ENCODE measurements at regions not wholly inside any gene's neighbourhood (a gene's known extent, or its start where the extent isn't known, plus 50 kb on each side); places are given as distances from the start of the nearest gene placed in this dataset.

DNA sequence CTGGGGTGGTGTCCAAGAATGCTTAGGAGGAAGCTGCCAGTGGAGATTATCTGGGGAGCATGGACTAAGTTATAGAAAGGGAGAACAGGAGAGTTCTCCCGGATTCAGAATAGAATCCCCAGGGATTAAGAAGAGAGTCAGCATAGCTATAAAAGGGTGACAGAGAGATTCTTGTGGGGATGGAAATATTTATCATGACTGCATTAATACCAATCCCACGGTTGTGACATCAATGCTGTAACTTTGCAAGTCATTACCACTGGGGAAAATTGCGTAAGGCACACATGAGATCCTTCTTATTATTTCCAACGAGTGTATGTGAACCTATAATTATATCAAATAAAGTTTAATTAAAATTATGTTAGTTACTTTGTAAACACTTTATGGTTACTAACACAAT lies 447.9 kb upstream of the TMEM132C start:
- Histone ChIP-seq H3K9me3 (peaks cover 0 to 6% (median 0%) of the 10 kb centered on the region in 8 donors), H3K36me3 (no peaks in the 10 kb centered on the region), H3K4me1 (no peaks in the 10 kb centered on the region), H3K27ac (no peak overlapping the region), H3K4me3 (no peak overlapping the region), H3K27me3 (replicated peaks in 1 of 7) (no peaks in the 10 kb centered on the region)
- intact Hi-C loops (cut with DNase I; ENCODE audit: low total_unique reads) = no loop called here
- no peak for DNase-seq
- 58 to 84% (median 66%) methylated on average over 4 of the region's 4 CpGs for WGBS, 5 donors
- TF ChIP-seq POLR2A (IDR thresholded peaks at IDR 0.05) (no peak), POLR2AphosphoS5 (IDR thresholded peaks at IDR 0.05) (no peak)
- TF ChIP-seq, protein P1, sequence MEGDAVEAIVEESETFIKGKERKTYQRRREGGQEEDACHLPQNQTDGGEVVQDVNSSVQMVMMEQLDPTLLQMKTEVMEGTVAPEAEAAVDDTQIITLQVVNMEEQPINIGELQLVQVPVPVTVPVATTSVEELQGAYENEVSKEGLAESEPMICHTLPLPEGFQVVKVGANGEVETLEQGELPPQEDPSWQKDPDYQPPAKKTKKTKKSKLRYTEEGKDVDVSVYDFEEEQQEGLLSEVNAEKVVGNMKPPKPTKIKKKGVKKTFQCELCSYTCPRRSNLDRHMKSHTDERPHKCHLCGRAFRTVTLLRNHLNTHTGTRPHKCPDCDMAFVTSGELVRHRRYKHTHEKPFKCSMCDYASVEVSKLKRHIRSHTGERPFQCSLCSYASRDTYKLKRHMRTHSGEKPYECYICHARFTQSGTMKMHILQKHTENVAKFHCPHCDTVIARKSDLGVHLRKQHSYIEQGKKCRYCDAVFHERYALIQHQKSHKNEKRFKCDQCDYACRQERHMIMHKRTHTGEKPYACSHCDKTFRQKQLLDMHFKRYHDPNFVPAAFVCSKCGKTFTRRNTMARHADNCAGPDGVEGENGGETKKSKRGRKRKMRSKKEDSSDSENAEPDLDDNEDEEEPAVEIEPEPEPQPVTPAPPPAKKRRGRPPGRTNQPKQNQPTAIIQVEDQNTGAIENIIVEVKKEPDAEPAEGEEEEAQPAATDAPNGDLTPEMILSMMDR (IDR thresholded peaks at IDR 0.05 in 8 of 11, conservative IDR thresholded peaks at IDR 0.05 in 3 of 11) = no peak

DNA sequence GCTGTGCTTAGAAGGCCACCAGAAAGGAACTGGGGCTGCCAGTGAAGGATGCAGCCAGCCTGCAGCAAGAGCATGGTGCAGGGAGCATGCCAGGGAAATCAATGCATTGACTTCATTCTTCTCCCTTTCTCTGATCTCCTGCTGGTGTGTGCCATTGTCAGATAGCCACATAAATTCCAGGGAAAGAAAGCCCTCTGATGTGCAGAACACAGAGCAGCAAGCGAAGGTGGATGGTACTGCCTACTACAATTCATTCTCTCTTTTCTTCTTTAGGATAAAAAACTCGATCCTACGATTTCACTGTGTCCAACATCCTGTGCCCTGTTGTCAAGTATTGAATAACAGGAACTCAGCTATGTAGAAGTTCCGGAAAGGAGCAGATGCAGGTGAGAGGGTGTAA lies 446.7 kb upstream of the TMEM132C start:
- TF ChIP-seq, protein P1 (IDR thresholded peaks at IDR 0.05 in 8 of 11, conservative IDR thresholded peaks at IDR 0.05 in 3 of 11) = no peak
- no peak overlapping the region for H3K27ac ChIP-seq
- no peak for DNase-seq
- H3K4me3 ChIP-seq = no peak overlapping the region
- no peaks in the 10 kb centered on the region for H3K27me3 ChIP-seq (replicated peaks in 1 of 7)
- no peaks in the 10 kb centered on the region for H3K4me1 ChIP-seq
- intact Hi-C loops (cut with DNase I; ENCODE audit: low total_unique reads) = no loop called here
- H3K36me3 ChIP-seq = no peaks in the 10 kb centered on the region
- 50 to 76% (median 64%) methylated on average over 4 of the region's 4 CpGs for WGBS, 5 donors
- H3K9me3 ChIP-seq = peaks cover 0 to 7% (median 0%) of the 10 kb centered on the region in 8 donors

DNA sequence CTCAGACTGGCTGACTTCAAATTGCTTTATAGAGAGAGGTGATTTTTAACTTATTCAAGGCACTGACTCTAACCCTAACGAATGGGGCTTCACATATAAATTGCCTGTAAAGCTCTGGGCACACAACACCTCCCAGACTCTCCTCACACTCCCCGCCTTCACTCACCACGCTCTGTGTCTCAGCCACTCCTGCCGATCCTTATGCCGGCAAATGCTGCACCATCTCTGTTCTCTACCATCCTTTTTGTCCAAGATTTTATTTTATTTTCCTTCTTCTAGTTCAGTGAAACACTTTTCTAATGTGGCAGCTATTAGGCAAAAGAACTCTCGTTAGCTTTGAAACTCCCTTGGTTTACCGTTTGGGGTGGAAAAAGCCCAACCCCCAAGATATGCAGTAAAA lies 446.1 kb upstream of the TMEM132C start:
- Histone ChIP-seq H3K4me1 (no peaks in the 10 kb centered on the region), H3K27ac (no peak overlapping the region), H3K9me3 (peaks cover 0 to 9% (median 1%) of the 10 kb centered on the region in 8 donors), H3K4me3 (no peak overlapping the region), H3K36me3 (no peaks in the 10 kb centered on the region), H3K27me3 (replicated peaks in 1 of 7) (no peaks in the 10 kb centered on the region)
- TF ChIP-seq, protein P1 (IDR thresholded peaks at IDR 0.05 in 8 of 11, conservative IDR thresholded peaks at IDR 0.05 in 3 of 11) = no peak
- no peak for TF ChIP-seq POLR2AphosphoS5 (IDR thresholded peaks at IDR 0.05)
- TF ChIP-seq POLR2A (IDR thresholded peaks at IDR 0.05) = no peak
- intact Hi-C loops (cut with DNase I; ENCODE audit: low total_unique reads) = no loop called here
- no peak for DNase-seq
- WGBS, 5 donors = 81 to 89% (median 85%) methylated on average over 7 of the region's 7 CpGs

DNA sequence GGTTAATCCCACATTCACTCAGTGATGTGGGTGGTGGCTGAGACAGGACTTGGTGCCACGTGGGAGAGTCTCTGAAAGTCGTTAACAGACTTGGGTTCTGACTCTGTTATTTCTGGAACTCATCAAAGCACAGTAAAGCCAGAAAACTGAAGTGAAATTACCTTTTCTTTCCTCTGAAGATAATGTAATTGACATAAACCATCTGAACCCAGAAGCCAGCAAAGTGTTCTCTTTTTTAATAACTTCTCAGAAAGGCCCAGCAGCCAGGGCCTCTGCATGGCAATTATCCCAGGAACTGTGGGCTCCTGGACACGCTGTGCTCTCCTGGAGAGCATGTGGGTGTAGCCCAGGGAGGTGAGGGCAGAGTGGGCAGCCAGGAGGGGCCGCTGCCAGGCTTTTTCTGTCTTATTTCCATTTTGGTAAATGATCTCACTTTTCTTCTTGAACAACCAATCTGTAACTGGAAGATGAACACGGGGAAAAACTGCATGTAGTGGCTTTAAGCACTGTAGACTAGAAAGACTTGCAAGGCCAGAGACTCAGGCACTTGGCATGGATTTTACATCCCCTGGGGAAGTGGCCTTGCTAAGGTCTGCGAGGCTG lies 444.1 kb upstream of the TMEM132C start:
- 36 to 65% (median 54%) methylated on average over 6 of the region's 6 CpGs for WGBS, 5 donors
- intact Hi-C loops (cut with DNase I; ENCODE audit: low total_unique reads) = no loop called here
- Histone ChIP-seq H3K9me3 (peaks cover 0 to 15% (median 2%) of the 10 kb centered on the region in 8 donors), H3K36me3 (no peaks in the 10 kb centered on the region), H3K4me3 (no peak overlapping the region), H3K4me1 (no peaks in the 10 kb centered on the region), H3K27me3 (replicated peaks in 1 of 7) (no peaks in the 10 kb centered on the region), H3K27ac (no peak overlapping the region)
- TF ChIP-seq POLR2AphosphoS5 (IDR thresholded peaks at IDR 0.05) = no peak
- TF ChIP-seq, protein P1 (IDR thresholded peaks at IDR 0.05 in 8 of 11, conservative IDR thresholded peaks at IDR 0.05 in 3 of 11) = no peak
- no peak for TF ChIP-seq POLR2A (IDR thresholded peaks at IDR 0.05)
- no peak for DNase-seq
